OCI-LY1 (cell line): ENCODE measurements at regions not wholly inside any gene's neighbourhood (a gene's known extent, or its start where the extent isn't known, plus 50 kb on each side); places are given as distances from the start of the nearest gene placed in this dataset.

Experiments used
- CTCF ChIP-seq: fragments of 200-600 bp; sonication (generic), shearing (Covaris generic); IDR thresholded peaks from 2 replicates; pipeline ENCODE4 v1.5.1; 2017; ENCODE audit warnings: mild to moderate bottlenecking, antibody characterized with exemption, low read length, moderate library complexity, mixed read lengths
- EZH2 ChIP-seq: fragments of 200-600 bp; sonication (generic), shearing (Covaris generic); IDR thresholded peaks from 2 replicates; pipeline ENCODE4 v1.8.0; 2017; ENCODE audit warnings: borderline replicate concordance, mixed run types, mild to moderate bottlenecking, antibody characterized with exemption, low read length, moderate library complexity, mixed read lengths

DNA sequence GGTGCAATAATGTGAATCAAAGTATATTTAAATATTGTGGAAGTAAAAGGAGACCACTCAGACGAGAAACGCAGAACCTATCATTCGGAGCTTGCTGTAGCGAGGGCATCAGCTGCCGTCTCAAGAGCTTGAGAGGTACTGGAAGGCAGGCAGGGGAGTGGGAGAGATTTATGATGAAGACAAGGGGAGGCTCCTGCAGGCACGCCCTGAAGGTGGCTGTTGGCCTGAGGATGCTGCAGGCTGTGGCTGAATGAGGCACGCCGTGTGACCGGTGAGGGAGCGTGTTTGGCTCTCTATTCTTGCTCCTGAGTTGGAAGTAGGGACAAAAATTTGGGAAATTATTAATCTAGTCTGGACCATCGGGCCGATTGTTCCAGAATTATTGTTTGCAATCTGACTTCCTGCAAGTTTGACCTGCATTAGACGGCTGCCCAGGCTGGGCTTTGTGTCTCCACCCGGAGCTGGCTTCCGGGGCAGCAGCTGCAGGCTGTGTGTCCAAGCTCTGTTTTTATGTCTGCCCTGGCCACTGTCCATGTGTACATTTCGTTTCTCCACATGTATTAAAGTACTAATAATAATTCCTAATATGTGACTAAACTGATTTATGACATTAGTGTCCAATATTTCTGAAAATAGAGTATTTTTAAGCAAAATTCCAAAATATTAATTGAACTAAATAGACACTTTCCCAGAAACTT is 91.1 kb upstream of the ANKRD10 start:
- TF ChIP-seq CTCF (no peak), EZH2 (no peak)
